PFSK-1 (cell line): ENCODE measurements at regions not wholly inside any gene's neighbourhood (a gene's known extent, or its start where the extent isn't known, plus 50 kb on each side); places are given as distances from the start of the nearest gene placed in this dataset.

ENCODE experiments used
- POLR2AphosphoS5 ChIP-seq: IDR thresholded peaks from 2 replicates; pipeline ENCODE4 v1.6.1; 2012; ENCODE audit warnings: low read depth, mild to moderate bottlenecking, control low read depth, low read length, moderate library complexity
- REST ChIP-seq, 2 experiments: IDR thresholded peaks; 2 replicates each; pipeline versions ENCODE4 v1.6.1 to v1.8.0; 2011 to 2012; ENCODE audit warnings: low read depth in 2 of 2, low read length in 2 of 2, control low read depth in 1 of 2, inconsistent platforms in 1 of 2, mild to moderate bottlenecking in 1 of 2, moderate library complexity in 1 of 2; ENCODE audit not compliant: insufficient read depth in 1 of 2
- SIN3A ChIP-seq: IDR thresholded peaks from 2 replicates; pipeline ENCODE4 v1.6.1; 2012; ENCODE audit warnings: mild to moderate bottlenecking, low read length, moderate library complexity, borderline replicate concordance; ENCODE audit not compliant: insufficient read depth
- TAF1 ChIP-seq: IDR thresholded peaks from 2 replicates; pipeline ENCODE4 v1.6.1; 2012; ENCODE audit warnings: low read length, control low read depth, borderline replicate concordance; ENCODE audit not compliant: insufficient read depth

GRCh38 chr18:25463726-25464125 lies 111.8 kb upstream of the ZNF521 start:
- TF ChIP-seq REST (IDR thresholded peaks at IDR 0.05; ENCODE audit: insufficient read depth in 1 of 2, low read depth in 2 of 2, low read length in 2 of 2): no peak
- TF ChIP-seq POLR2AphosphoS5: no peak
- no peak for TF ChIP-seq TAF1
- no peak for TF ChIP-seq SIN3A
